ENCODE measurements at regions not wholly inside any gene's neighbourhood (a gene's known extent, or its start where the extent isn't known, plus 50 kb on each side); places are given as distances from the start of the nearest gene placed in this dataset.
"Not testable (repeated sequence)": the region's sequence is repeated elsewhere in the genome, so short reads cannot be mapped to it uniquely, and the experiment has no call there.

GRCh38 chr2:16072638-16073290 is 132.4 kb downstream of the MYCN start:
- DNase-seq (ENCODE audit: low read depth, low spot score) = no peak

DNA sequence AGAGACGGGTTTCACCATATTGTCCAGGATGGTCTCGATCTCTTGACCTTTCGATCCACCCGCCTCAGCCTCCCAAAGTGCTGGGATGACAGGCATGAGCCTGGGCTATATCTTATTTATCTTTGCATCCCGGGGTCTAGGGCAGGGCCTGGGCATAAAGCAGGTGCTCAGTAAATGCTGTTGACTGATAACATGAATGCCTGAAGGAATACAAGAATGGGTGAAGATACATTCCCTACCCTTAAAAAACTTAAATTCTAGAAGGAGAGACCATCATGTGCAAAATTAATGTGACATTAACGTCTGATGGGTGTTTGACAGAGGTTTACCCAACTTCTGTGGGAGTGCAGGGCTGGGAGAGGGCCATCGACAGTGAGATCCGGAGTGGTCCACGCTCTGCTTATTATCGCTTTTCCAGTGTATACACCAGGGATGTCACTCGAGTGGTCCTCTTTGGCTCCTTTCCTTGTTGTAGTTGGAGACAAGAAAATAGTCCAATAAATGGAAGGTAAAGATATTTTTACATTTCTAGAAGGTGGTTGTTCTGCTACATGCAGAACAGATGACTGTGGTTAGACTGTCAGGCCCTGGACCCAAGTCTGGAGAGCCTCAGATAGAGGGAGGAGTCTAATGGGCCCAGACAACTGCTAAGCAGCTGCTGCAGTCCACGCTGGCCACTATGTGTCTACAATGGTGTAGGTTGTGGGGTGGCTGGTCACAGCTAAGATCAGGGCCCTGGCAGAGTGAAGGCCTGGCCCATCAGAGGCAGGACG is 131.7 kb downstream of the MYCN start:
- DNase-seq (ENCODE audit: low read depth, low spot score) = no peak

GRCh38 chr2:16071039-16071864 is 130.9 kb downstream of the MYCN start:
- DNase-seq (ENCODE audit: low read depth, low spot score) = no peak

DNA sequence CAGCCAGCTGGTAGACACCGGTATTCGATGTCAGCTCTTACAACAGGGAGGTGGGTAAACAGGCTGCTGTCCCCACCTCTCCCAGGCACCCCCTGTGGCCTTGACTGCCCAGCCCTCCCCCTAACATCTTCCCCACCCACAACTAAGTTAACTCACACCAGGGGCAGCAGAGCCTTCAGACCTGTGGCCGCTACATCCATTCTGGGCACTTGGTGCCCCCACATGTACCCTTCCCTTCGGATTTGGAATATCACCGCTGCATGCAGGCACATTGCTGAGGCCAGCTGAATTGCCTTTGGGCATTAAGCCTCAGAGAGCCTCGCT is 130.3 kb downstream of the MYCN start:
- no peak for DNase-seq (ENCODE audit: low read depth, low spot score)

DNA sequence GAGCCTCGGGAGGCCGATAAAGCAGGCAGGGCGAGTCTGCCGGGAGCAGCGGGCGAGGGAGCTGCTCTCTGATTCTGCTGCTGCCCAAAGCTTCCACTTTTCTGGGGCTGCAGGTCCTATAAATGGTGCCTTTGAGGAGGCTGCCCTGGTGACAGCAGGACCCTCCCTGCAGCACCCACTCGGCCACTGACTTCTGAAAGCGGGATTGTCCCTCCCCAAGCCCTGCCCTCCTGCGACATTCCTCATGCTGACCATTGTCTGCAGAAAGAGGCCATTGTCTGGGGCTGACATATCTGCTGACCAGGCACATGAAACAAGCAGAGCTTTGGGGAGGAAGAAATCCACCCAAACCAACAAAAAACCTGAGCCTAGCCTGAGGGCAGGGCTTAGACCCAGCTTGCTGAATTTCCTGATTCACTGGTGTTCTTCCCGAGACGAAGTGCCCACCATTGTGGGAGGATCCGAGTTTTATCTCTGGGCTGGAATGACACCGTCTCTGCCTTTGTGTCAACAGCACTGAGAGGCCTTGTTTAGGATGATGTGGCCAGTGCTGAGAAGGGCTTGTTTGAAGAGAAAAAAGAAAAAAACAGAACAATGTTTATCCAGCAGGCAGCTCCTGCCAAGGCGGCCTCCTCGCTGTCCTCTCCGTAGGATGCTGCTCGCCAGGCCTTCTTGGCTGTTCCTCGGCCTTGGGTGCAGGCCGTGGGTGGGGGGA is 129.7 kb downstream of the MYCN start:
- DNase-seq (ENCODE audit: low read depth, low spot score) = no peak

- no peak for DNase-seq (ENCODE audit: low read depth, low spot score)
These were observed 129.2 kb downstream of the MYCN start for GRCh38 chr2:16069663-16069932.

DNA sequence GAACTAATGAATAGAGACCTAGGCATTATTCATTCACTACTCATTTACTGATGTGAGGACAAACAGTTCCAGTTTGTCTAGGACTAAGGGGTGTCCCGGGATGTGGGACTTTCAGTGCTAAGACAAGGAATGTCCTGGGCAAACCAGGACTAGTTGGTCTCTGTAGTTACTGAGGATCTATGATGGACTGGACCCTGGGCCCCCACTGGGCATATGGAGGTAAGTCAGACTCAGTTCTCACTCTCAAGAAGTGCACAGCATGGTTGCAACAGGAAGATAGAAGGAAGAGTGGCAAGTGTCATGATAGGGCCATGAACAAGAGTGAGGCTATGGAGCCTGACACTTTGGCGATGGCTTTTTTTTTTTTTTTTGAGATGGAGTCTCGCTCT is 128.2 kb downstream of the MYCN start:
- no peak for DNase-seq (ENCODE audit: low read depth, low spot score)

DNA sequence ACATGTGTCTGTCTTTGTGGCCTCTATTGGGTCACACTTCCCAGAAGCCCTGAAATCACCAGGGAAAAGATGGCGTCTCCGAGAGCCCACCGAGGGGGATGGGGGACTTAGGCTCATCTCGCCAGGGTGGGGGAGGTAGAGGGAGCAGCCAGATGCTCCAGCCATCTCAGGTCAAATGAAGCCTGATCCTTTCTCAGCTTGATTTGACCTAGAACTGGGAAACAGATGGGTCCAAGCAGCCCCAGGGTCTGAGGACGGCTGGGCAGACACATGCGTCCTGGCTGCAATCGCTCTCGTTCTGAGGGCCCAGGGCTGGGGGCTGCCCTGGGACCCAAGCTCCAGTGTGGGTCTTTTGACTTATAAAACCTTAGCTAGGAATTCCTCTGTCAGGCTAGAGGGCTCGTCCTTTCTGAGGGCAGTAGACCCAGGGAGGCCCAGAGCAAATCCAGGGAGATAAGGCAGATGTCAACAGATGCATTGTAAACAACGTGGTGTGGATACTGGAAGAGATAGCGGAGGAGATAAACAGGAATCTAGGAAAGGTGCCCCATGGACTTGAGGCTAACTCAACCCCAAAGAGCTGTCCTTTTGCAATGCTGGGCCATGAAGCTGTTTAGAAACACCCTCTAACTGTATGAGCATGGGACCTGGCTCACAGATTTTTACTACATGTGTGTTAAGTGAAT is 127.7 kb downstream of the MYCN start:
- DNase-seq (ENCODE audit: low read depth, low spot score) = no peak

GRCh38 chr2:16067444-16067843 is 127.1 kb downstream of the MYCN start:
- DNase-seq (ENCODE audit: low read depth, low spot score) = no peak

DNA sequence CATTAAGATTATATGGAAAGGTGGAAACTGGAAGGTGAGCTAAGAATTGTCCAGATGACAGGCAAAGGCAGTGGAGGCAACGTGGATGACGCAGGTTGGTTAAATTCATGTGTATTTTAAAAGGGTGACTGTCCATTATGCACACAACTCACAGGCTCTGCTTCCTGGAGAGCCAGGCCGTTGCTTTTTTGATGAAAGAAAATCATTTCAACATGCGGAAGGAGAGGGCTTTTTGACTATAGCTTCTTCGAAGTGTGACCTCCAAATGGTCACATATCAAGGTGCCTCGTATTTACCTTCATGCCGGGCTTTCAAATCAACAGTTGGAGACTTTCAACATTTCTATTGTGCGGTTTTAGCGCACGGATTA is 126.7 kb downstream of the MYCN start:
- DNase-seq (ENCODE audit: low read depth, low spot score) = no peak

DNA sequence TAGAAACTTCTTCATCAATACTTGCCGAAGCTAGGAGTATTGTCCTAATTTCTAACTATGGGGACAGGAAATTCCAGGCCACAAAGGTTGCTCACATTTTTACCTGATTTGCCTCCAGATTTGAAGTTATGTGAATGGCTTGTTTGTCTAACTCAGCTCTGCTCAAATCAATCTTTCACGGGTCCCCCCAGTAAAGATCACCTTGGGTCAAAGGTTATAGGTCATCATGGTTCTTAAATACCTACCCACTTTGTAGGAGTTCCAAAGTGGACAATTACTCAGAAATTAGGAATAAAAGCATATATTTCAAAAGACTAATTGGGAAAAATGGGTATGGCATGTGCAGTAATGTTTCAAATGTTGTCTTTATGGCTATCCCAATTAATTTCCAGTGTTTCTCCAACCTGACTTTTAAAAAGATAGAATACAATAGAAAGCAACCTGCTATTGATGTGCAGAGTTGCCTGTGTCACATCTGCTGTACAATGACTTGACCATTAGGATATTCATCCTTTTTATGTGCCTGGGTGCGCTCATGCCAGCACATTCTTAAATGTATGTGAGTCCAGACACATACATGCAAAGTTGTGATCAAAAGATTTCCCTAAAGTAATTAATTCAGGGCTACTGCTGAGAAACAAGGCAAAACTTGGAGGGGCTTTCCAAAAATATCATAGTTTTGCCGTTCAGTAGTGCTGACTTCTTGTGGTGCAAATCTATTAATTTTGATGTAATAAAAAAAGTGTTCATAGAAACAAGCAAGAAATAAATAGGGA is 126.1 kb downstream of the MYCN start:
- no peak for DNase-seq (ENCODE audit: low read depth, low spot score)

DNA sequence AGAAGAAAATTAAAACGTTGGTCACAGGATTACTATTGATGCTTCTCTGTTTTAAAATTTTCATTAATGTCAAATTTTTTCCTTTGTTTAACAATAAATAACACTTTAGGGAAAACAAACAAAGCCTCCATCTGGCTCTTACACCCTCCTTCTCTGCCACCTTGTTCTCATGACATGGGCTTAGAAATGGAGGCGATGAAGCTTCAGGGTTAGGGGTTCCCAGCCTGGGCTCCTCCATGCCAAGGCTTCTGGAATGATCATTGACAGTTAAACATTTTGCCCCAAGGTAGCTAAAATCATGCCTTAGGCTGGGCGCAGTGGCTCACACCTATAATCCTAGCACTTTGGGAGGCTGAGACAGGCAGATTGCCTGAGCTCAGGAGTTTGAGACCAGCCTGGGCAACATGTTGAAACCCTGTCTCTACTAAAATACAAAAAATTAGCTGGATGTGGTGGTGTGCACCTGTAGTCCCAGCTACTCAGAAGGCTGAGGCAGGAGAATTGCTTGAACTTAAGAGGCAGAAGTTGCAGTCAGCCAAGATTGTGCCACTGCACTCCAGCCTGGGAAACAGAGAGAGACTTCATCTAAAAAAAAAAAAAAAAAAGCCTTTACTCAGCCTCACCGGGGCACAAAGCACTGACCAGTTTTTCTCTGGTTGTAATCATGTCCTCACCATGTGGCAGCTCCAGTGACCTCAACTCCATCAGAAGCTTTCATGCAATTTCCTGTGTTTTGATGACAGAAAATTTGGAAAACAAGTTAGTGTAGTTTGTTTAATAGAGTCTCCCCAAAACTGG is 125.1 kb downstream of the MYCN start:
- not testable (repeated sequence) for DNase-seq (ENCODE audit: low read depth, low spot score)

GRCh38 chr2:16064745-16065144 is 124.4 kb downstream of the MYCN start:
- DNase-seq (ENCODE audit: low read depth, low spot score) = no peak

- no peak for DNase-seq (ENCODE audit: low read depth, low spot score)
These were observed 123.7 kb downstream of the MYCN start for GRCh38 chr2:16063955-16064633.

- no peak for DNase-seq (ENCODE audit: low read depth, low spot score)
These were observed 123.0 kb downstream of the MYCN start for GRCh38 chr2:16063251-16063850.

- DNase-seq (ENCODE audit: low read depth, low spot score) = no peak
These were observed 122.3 kb downstream of the MYCN start for GRCh38 chr2:16062471-16063250.

- no peak for DNase-seq (ENCODE audit: low read depth, low spot score)
These were observed 121.3 kb downstream of the MYCN start for GRCh38 chr2:16061441-16062217.
